ENCODE measurements at regions not wholly inside any gene's neighbourhood (a gene's known extent, or its start where the extent isn't known, plus 50 kb on each side); places are given as distances from the start of the nearest gene placed in this dataset.

DNA sequence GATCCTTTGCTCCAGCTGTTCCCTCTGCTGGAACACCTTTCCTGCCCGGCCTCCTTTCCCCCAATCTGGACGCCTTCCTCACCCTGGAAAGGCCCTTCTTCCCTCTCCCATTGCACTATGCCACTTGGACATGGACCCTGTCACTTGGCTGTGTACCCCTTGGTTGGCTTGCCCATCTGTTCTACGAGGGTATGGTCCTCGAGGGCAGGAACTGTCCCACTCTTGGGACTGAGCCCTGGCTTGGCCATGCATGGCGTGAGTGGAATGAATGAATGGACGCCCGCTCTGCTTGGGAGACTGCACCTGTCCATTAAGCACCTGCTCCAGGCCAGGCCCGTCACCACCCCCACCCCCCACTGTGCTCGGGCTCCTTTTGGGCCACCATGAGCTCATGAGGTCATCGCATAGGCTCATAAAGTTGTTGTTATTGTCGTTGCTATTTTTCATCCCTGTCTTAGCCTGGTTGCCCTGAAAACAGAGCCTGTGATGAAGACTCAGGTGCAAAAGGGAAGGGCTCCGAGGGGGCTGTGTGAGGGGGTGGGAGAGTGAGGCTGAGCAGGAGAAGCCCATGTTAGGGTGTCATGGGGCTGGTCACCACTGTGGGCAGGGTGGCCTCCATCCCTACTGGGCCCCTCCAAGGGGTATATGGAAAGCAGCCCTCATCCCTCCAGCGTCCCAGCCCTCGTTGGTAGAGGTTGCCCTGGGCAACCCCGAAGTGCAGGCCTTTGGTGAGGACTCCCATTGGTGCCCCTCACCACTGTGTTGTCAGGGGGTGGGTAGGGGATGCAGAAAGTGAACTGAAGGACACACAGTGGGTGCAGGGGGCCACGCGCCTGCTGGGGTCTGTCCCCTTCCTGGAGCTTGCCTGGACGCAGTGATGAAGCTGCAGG is 57.2 kb upstream of the IER5L start:
- no peak overlapping the region for H3K4me2 ChIP-seq (ENCODE audit: extremely low read depth, insufficient read depth, low read length)
- no peak overlapping the region for H3K9ac ChIP-seq (ENCODE audit: insufficient read depth, low read length)
- no peak overlapping the region for H2AFZ ChIP-seq (ENCODE audit: low read length)
- H4K20me1 ChIP-seq (ENCODE audit: control insufficient read depth, extremely low read depth, insufficient read depth, low read length) = no peaks in the 10 kb centered on the region
- DNase-seq (ENCODE audit: low read depth in 2 of 2) = no peak
- no peaks in the 10 kb centered on the region for H3K9me3 ChIP-seq (ENCODE audit: control insufficient read depth, insufficient read depth, low read depth, low read length)
- H3K4me1 ChIP-seq (ENCODE audit: control insufficient read depth, extremely low read depth, insufficient read depth, low read length) = peaks cover 6% of the 10 kb centered on the region
- no peak overlapping the region for H3K4me3 ChIP-seq (replicated peaks in 1 of 4; ENCODE audit: control extremely low read depth in 1 of 4, insufficient read depth in 1 of 4, low read depth in 3 of 4, low read length in 4 of 4)
- no peaks in the 10 kb centered on the region for H3K36me3 ChIP-seq (ENCODE audit: control insufficient read depth, insufficient read depth, low read length)
- H3K27me3 ChIP-seq (ENCODE audit: control insufficient read depth, insufficient read depth, low read length) = no peaks in the 10 kb centered on the region
- no peak overlapping the region for H3K27ac ChIP-seq (ENCODE audit: insufficient read depth, low read length)
- no peak for TF ChIP-seq EZH2 (IDR thresholded peaks at IDR 0.05; ENCODE audit: low read length, missing control alignments)
- TF ChIP-seq, protein P1, sequence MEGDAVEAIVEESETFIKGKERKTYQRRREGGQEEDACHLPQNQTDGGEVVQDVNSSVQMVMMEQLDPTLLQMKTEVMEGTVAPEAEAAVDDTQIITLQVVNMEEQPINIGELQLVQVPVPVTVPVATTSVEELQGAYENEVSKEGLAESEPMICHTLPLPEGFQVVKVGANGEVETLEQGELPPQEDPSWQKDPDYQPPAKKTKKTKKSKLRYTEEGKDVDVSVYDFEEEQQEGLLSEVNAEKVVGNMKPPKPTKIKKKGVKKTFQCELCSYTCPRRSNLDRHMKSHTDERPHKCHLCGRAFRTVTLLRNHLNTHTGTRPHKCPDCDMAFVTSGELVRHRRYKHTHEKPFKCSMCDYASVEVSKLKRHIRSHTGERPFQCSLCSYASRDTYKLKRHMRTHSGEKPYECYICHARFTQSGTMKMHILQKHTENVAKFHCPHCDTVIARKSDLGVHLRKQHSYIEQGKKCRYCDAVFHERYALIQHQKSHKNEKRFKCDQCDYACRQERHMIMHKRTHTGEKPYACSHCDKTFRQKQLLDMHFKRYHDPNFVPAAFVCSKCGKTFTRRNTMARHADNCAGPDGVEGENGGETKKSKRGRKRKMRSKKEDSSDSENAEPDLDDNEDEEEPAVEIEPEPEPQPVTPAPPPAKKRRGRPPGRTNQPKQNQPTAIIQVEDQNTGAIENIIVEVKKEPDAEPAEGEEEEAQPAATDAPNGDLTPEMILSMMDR (conservative IDR thresholded peaks at IDR 0.05 in 1 of 2, IDR thresholded peaks at IDR 0.05 in 1 of 2; ENCODE audit: low read depth in 1 of 2, low read length in 2 of 2) = no peak
- H3K79me2 ChIP-seq (ENCODE audit: control insufficient read depth, insufficient read depth, low read length) = no peaks in the 10 kb centered on the region

DNA sequence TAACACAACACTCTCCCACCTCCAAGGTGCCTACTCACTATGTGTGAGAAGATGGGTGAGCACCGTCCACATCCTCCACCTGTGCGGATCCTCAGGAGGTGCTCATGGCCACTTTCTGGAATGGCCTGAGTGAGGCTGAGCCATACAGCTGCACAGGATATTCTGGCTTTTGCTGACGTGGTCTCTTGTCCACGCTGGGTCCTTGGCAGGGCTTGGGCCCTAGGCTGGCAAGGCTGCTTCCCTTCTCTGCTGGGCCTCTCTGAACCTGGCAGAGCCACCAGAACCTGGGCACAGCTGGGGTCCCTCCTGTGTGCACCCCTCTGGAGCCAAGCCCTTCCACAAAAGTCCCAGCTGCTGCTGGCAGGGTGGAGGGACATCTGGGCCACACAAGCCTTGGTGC is 56.4 kb upstream of the IER5L start:
- H3K9ac ChIP-seq (ENCODE audit: insufficient read depth, low read length) = no peak overlapping the region
- H3K9me3 ChIP-seq (ENCODE audit: control insufficient read depth, insufficient read depth, low read depth, low read length) = no peaks in the 10 kb centered on the region
- no peak for TF ChIP-seq EZH2 (IDR thresholded peaks at IDR 0.05; ENCODE audit: low read length, missing control alignments)
- TF ChIP-seq, protein P1 (conservative IDR thresholded peaks at IDR 0.05 in 1 of 2, IDR thresholded peaks at IDR 0.05 in 1 of 2; ENCODE audit: low read depth in 1 of 2, low read length in 2 of 2) = no peak
- no peak overlapping the region for H2AFZ ChIP-seq (ENCODE audit: low read length)
- no peaks in the 10 kb centered on the region for H4K20me1 ChIP-seq (ENCODE audit: control insufficient read depth, extremely low read depth, insufficient read depth, low read length)
- peaks cover 6% of the 10 kb centered on the region for H3K4me1 ChIP-seq (ENCODE audit: control insufficient read depth, extremely low read depth, insufficient read depth, low read length)
- no peaks in the 10 kb centered on the region for H3K36me3 ChIP-seq (ENCODE audit: control insufficient read depth, insufficient read depth, low read length)
- H3K79me2 ChIP-seq (ENCODE audit: control insufficient read depth, insufficient read depth, low read length) = no peaks in the 10 kb centered on the region
- no peak for DNase-seq (ENCODE audit: low read depth in 2 of 2)
- H3K4me2 ChIP-seq (ENCODE audit: extremely low read depth, insufficient read depth, low read length) = no peak overlapping the region
- no peak overlapping the region for H3K27ac ChIP-seq (ENCODE audit: insufficient read depth, low read length)
- H3K27me3 ChIP-seq (ENCODE audit: control insufficient read depth, insufficient read depth, low read length) = no peaks in the 10 kb centered on the region
- no peak overlapping the region for H3K4me3 ChIP-seq (replicated peaks in 1 of 4; ENCODE audit: control extremely low read depth in 1 of 4, insufficient read depth in 1 of 4, low read depth in 3 of 4, low read length in 4 of 4)

DNA sequence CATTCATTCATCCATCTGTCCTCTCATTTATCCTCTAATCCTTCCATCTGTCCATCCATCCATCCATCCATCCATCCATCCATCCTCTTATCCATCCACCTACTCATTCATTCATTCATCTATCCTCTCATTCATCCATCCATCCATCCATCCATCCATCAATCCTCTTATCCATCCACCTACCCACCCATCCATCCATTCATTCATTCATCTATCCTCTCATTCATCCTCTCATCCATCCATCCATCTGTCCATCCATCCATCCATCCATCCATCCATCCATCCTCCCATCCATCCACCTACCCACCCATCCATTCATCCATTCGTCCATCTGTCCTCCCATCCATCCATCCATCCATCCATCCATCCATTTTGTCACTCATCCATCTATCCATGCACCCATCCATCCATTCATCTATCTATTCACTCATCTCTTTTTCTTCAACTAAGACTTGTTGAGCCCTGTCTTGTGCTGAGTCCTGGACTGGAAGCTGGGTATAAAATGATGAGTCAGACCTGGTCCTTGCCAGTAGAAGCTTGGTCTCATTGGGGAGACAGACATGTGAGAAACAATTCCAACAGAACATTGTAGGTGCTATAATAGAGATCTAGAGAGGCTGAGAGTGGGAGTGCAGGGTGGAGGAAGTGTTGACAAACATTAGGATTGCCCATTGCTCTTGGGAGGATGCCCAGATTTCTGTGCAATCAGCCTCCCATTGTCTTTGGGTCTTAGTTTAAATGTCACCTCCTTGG is 55.0 kb upstream of the IER5L start:
- Histone ChIP-seq H4K20me1 (ENCODE audit: control insufficient read depth, extremely low read depth, insufficient read depth, low read length) (no peaks in the 10 kb centered on the region), H3K4me3 (replicated peaks in 1 of 4; ENCODE audit: control extremely low read depth in 1 of 4, insufficient read depth in 1 of 4, low read depth in 3 of 4, low read length in 4 of 4) (no peak overlapping the region), H3K4me2 (ENCODE audit: extremely low read depth, insufficient read depth, low read length) (no peak overlapping the region), H3K27ac (ENCODE audit: insufficient read depth, low read length) (no peak overlapping the region), H3K9me3 (ENCODE audit: control insufficient read depth, insufficient read depth, low read depth, low read length) (no peaks in the 10 kb centered on the region), H3K9ac (ENCODE audit: insufficient read depth, low read length) (no peak overlapping the region), H3K36me3 (ENCODE audit: control insufficient read depth, insufficient read depth, low read length) (no peaks in the 10 kb centered on the region), H3K79me2 (ENCODE audit: control insufficient read depth, insufficient read depth, low read length) (no peaks in the 10 kb centered on the region), H3K27me3 (ENCODE audit: control insufficient read depth, insufficient read depth, low read length) (no peaks in the 10 kb centered on the region), H3K4me1 (ENCODE audit: control insufficient read depth, extremely low read depth, insufficient read depth, low read length) (peaks cover 6% of the 10 kb centered on the region), H2AFZ (ENCODE audit: low read length) (no peak overlapping the region)
- peak in 1 of 2 donors; percentile 12 for DNase-seq (ENCODE audit: low read depth in 2 of 2)
- no peak for TF ChIP-seq EZH2 (IDR thresholded peaks at IDR 0.05; ENCODE audit: low read length, missing control alignments)
- TF ChIP-seq, protein P1 (conservative IDR thresholded peaks at IDR 0.05 in 1 of 2, IDR thresholded peaks at IDR 0.05 in 1 of 2; ENCODE audit: low read depth in 1 of 2, low read length in 2 of 2) = no peak

Measured in fibroblast of lung (primary cell).